HG03442 (cell line): ENCODE measurements at regions not wholly inside any gene's neighbourhood (a gene's known extent, or its start where the extent isn't known, plus 50 kb on each side); places are given as distances from the start of the nearest gene placed in this dataset.
"Not testable (repeated sequence)": the region's sequence is repeated elsewhere in the genome, so short reads cannot be mapped to it uniquely, and the experiment has no call there.

Experiments used
- ATAC-seq: cut with Tn5 transposase; IDR thresholded peaks from one replicate; pipeline ENCODE4 v1.9.1; 2021; ENCODE audit warnings: mild to moderate bottlenecking, moderate library complexity; ENCODE audit not compliant: unreplicated experiment

DNA sequence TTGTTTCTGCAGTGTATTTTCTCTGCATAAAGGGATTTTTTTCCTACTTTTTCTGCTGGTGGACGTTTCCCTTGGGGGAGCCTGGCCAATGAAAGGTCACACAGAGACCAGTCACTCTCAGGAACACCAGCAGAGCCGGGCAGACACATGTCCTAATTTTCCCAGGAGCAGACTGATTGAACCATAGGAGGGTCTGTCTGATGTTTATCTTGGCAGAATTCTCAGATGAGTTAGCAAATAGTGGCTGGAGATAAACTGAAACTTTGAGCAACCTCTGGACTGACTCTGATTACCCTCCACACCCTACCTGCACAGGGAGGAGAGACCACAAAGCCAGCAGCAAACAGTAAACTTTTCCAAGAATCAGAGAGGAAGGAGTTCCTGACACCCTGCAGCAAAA, 90.0 kb upstream of the PLGLB2 start:
- ATAC-seq, result not testable (repeated sequence)

DNA sequence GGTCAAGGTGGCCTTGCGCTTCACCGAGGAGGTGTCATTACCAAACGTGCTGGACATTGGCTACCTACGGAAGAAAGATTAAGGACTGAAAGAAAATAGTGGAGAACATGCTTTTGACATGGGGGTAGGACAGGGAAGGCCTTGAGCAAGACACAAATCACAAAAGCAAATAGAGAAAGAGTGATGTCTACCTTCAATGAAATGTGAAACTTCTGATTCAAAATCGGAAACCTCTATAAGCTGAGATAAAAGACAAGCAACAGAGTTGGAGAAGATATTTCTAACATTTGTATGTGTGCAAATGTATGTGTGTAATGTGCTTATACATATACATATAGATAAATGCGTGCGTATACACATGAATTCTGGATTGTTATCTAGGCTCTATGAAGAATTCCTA, 89.5 kb upstream of the PLGLB2 start:
- not testable (repeated sequence) for ATAC-seq

DNA sequence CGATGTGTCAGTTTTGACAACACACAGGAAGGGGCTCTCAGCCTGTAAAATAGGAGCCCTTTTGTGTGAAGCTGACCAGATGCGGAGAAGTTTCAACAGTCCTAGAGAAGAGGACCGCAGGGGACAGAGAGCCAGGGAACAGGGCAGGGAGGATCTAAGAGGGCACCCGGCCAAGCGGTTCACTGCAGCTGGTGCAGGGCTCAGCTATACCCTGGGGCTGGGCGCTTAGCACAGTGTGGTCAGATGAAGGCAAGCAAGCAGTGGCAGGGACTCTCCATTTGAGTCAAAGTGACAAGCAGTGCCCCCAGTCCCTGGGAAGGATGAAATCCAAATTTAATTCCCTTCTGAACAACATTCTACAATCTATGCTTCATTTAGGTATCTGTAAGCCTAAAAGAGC, 88.9 kb upstream of the PLGLB2 start:
- ATAC-seq, result not testable (repeated sequence)

DNA sequence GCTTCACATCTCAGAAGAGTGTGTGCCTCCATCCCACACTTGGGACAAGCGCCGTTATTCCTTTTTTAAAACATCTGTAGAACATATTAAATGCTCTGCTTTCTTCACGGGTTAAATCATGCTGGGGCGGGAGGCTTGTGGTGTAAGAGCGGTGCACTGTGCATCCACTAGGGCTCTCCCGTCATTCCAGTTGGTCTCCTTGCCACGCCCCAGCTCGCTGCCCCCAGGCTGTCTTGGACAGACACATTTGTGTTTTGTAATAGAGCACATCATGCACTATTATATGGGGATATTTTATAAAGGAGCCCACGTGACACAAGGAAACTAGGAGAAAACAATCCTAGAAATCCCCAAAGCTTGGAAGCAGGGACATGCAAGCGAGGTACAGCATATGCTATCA, 87.7 kb upstream of the PLGLB2 start:
- ATAC-seq, result not testable (repeated sequence)

DNA sequence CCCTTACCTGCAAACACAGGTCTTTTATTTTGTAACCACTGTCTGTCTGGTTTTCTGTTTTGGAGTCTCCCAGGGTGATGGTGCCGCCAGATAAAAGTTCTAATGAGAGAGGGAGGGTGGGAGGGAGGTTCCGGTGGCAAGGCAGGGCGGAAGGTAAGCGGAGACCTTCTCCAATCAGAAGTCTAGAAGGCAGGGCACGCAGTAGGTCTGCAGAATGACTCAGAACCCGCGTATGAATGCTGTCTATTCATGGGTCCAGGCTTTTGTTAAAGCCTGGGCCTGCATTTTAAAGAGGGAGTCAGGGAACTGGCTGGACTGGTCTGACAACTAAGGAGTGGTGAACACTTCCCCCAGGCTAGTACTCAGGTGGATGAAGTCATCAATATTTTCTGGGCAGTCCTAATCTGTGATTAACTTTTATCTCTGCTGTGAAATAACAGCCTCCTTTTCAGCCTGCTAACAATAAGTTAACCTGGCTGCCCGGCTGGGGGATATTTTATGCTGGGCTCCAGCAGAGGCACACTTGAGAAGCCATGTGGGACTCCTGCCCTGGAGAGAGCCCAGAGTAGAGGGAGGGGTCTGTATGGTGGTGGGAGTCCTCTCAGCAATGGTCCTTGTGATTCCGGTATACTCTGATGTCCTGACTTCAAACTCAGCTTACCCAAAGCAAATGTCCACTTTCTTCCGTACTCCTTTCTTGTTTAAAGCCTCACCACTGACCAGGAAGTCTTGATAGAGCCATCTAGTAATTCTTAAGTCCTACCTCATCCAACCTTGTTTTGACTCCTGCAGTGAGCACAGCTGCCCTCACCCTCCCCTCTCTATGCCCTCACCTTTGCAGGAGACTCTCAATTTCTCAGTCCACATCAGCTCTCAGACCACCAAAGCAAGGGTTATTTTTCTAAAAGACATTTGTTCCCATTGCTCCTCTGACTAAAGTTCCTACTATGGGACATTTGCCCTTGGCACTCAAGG, 85.3 kb upstream of the PLGLB2 start:
- not testable (repeated sequence) for ATAC-seq

DNA sequence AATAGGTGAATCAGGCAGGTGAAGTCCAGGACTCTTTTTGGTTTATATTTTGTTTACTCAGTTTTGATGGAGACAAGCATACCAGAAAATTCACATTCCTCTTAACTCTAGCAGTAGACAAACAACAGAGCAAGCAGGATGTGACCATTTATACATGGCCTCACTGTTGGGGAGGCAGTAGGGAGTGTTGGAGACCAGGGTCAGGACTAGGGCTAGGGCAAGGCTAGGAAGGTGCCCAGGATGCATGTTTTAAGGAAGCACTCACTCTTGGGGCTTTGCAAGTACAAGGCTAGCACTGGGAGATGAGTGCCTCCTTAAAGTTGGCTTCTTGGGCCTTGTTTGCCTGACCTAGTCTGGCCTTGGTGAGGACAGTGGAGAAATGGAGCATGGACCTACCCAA, 84.5 kb upstream of the PLGLB2 start:
- ATAC-seq, result not testable (repeated sequence)

DNA sequence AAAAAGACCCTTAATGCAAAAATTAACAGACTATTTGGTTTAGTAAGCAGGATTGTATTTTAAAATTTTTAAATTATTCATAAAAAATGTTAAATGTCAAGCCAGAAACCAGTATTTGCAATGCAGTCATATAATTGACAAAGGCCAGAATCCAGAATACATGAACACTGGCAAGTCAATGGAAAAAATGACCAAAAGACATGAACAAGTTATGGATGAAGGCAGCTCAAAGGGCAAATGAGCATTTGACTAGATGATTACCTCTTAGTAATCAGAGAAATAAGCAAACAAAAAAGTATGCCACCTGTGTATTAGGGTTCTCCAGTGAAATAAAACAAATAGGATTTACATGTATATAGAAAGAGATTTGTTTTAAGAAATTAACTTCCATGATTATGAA, 80.9 kb upstream of the PLGLB2 start:
- ATAC-seq, result not testable (repeated sequence)

DNA sequence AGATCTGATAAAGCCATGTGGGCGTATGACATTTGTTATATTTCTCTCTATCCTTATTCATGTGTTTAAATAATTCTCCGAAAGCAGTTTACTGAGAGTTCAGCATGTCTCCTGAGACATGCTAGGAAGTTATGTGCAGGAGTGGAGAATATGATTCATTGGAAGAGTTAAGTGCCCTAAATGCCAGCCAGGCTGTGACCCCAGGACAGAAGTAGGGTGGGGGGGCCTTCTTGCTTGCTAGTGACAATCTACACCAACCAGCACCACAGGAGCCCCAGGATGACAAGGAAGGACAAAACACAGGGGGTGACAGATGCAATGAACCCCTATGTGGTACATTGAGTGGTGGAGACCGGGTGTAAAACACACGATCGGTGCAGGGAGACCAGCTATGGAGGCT, 79.5 kb upstream of the PLGLB2 start:
- ATAC-seq, result not testable (repeated sequence)

DNA sequence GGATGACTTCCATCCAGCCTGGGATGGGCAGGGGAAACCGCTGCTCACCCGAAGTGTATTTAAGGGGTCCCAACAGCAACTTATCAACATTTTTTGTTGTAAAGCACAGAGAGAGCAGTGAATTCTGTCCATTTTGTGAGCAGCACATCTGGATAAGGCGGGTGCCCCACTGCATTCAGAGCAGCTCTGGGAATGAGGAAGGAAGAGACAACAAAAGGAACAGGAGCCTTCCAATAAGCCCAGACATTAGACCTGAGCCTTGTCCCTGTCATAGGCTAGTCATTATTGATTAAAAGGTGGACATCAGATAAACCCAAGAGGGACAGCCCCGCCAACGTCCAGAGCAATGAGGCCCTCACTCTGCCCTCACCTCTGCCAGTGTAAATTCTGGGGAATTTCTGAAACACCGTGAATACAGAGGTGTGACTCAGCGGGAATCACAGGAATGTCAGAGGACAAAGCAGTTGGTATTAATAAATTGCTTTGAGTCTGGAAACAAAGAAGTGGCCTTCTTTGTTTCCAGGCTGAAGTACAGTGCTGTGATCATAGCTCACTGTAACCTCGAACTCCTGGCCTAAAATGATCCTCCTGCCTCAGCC, 78.2 kb upstream of the PLGLB2 start:
- not testable (repeated sequence) for ATAC-seq

DNA sequence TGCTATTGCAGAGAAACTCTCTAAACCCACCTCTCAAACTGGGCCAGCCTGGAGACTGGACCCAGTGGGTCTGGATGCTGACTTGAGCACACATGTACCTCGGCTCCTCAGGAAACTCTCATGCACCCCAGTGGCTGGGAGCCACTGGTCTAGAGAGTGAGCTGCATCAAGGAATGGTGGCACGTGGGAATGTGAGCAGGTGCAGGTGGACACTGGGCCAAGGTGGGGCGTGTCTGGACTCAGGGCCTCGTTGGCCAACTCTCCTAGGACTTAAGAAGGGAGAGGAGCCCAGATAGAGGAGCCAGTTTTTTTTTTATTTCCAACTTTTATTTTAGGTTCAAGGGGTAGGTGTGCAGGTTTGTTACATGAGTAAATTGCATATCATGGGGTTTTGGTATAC, 75.5 kb upstream of the PLGLB2 start:
- not testable (repeated sequence) for ATAC-seq

DNA sequence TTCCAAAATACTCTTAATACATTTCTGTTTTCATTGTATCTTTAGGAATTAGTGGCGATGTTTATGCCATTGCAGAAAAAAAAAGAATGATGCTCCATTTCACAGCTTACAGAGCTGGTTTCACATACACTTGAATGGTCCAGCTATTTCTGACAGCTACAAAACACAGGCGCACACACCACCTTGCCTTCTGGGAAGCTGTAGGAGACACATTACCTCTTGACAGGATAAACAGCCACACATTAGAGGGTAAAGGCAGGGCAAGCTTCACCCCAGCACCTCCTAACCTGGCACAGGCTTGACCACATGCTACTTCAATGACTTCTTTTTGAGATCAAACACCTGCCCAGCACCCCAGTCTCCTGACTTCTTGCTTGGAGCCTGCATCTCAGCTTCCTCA, 73.2 kb upstream of the PLGLB2 start:
- not testable (repeated sequence) for ATAC-seq

DNA sequence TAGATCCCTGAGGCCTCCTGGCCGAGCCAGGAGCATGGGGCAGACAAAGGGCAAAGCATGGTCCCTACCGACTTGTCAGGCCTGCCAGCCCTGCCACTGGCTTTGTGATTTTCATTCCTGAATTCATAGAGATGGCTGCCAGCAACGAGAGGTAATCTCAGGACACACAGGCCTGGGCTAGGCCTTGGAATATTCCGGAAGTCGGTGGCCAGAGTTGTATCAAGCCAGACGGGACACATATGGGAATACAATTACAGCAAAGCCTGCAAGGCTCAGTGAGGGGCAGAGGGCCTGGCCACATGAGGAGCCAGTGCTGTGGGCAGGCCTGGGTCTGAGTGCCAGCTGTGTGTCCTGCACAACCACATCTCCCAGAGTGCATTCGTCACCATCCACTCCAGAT, 72.4 kb upstream of the PLGLB2 start:
- not testable (repeated sequence) for ATAC-seq

DNA sequence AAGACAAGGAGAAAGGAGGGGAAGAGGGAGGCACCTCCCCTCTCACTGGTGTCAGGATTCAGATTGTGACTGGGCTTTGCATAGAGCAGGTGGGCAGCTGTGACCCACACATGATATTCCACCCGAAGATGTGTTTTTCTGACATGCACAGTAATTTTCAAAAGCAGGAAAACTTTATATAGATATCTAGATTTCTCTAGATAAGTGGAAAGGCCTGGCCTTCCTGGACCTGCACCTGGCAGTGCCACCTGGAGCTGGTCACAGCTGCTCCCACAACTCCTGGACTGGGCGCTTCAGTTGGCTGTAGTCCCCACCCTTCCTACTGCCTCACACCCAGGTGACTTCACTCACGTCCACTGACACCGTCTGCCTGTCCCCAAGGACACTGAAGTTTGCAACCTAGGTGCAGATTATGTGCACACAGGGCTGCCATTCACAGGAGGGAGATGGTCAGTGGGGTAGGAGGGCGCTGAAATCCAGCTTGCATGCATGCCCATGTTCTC, 70.4 kb upstream of the PLGLB2 start:
- ATAC-seq, result not testable (repeated sequence)

DNA sequence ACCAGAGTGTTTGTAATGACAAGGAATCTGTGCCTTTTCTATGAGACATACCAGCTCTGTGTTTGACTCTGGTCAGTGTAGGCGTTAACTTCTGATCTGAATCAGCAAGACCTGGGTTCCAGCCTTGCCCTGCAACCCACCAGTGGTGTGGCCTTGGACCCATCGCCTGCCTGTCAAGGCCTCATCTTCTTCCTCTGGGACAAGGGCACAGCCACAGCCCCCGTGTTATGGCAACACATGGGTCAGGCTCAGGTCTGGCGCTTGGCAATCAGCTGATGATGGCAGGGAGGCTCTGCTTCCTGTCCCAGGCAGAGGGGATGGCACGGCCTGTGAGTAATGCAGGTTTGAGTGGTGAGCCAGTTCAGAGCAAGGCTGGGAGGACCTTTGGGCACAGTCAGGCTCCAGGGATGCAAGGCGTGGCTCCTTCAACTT, 69.1 kb upstream of the PLGLB2 start:
- not testable (repeated sequence) for ATAC-seq

DNA sequence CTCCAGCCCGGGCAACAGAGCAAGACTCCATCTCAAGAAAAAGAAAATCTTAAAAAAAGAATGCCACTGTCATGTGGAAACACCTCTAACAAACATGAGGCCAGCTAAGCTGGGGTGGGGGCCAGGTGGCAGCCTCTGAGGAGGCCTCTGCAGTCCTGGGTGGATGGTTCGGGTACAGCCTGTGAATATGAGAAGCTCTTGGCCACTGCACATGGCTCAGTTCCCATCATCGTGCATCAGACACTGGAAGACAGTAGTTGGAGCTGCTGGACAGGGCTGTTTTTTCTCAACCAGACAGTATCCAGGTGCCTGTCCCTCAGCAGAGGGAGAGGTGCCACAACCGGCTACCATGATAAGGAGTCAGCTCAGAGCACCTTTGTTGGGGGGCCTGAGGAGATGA, 67.9 kb upstream of the PLGLB2 start:
- not testable (repeated sequence) for ATAC-seq

DNA sequence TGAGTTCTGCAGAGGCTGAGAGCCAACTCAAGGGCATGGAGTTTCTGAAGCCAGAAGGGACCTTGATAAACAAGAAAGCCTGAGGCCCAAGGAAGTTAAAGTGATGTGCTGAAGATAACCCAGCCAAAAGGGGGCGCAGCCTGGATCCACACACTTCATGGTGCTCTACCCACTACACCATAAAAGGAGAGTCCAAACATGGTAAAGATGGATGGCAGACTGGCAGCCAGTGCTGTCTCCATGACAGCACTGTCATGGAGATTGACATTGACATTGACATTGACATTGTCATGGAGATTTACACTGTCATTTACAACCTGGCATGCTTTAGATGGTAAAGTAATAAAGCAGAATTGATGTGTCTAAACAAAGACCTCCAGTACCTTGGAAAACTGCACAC, 67.2 kb upstream of the PLGLB2 start:
- not testable (repeated sequence) for ATAC-seq

DNA sequence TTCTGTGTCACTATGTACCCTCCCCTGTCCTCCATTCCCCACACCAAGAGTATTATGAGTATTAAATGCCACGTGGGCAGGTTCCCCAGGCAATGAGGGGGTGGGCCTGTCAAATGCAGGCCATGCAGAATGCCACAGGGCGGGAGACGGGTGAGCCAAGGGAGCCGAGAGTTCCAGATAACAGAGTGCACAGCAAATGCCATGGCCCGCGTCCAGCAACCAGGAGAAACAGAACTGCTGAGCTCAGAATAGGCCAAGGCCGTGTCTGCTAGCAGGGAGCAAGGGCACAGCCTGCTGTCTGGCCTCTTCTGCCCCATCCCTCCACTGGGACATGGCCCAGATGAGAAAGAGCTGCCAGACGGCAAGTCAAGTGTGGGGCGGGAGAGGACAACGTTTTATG, 64.4 kb upstream of the PLGLB2 start:
- not testable (repeated sequence) for ATAC-seq

DNA sequence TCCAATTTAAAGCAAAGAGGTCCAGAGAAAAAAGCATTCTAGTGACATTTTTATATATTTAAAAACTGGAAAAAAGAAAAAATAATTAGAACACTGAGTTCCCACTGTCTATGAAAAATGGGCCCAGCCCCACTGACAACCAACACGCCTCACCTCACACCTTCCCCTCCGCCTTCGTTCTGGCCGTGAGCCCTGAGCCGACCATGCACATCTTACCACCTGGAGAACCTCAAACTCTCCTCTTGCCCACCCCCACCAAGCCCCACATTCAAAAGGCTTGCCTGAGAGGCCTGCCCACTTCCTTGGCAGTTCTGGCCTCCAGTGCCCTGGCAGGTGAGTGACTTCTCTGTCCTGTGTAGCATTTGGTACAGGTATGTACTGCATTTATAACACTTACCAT, 63.9 kb upstream of the PLGLB2 start:
- not testable (repeated sequence) for ATAC-seq

DNA sequence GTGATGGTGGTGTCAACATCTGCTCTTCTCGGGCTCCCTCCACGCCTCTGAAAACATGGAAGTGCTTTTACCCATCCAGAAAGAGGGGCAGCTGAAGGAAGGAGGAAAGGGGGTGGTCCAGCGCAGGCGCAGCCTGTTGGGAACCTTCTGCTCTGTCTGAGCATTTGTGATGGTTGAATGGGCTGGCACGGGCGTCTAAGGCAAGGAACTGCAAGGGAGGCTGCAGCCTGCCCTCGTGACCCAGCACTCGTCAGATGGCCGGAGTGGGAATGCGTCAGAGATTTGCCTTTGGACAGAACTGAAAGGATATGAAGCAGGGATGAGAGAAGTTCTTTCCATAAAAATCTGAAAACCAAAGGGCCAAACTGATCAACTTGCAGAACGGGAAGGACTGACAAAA, 62.3 kb upstream of the PLGLB2 start:
- ATAC-seq, result not testable (repeated sequence)

DNA sequence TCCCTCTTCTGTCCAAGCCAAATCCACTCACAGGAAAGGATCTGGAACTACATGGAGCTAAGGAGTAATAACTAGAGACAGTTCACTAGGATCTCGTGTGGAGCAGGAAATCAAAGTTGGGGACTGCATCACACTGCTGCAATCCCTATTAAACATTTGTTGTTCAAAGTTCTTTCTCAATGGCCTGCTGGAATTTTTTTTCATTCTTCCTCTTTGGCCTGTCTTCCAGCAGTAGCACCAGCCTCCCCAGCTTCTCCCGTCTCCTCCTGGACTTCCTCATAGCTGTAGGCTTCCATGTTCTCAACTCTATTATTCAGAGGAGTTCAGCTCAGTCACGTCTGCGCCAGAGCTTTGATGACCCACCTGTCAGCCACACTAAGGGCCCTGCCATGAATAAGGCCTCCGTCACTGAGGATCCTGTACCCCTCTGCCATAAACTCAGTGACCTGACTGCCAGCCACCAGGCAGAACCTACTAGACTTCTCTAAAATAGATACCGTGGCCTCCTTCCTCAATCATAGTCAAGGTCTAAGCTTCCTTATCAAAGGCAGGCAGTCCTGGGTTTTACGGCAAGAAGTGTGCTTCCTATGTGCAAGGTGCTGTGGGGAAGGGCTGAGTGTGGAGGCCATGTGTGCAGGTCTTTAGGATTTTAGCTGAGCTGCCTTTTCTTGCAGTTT, 60.9 kb upstream of the PLGLB2 start:
- ATAC-seq, result not testable (repeated sequence)

DNA sequence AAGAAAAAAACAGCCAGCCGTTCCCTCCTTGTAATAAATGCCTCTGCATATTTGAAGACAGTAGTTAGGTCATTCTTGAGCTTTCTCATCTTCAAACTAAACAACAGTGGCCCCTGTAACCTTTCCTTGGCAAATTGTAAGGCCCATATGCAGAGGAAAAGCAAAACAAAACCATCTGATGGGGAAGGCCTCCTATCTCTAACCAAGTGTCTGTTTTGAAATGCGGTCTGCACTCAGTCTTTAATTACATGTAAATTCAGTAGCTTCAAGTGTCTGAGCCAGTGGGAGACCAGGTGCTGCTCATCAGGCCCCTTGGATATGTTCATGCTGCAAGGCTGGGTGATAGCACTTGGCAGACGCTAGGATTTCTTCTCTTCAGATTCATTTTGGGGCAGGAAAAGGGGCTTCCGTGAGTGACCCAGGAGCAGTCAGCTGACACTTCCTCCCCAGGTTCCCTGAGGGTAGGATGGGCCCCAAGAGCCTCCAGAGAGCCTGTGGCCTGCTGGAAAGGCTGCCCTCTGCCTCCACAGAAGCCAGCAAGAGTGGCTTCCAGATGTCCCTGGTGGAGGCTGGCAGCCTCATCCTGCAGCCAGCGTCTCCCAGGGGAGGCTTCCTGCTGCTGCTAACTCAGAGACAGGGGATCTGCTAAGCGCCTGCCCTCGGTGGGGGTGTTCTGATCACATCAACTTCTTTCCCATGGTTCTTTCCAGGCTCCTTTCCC, 60.2 kb upstream of the PLGLB2 start:
- ATAC-seq, result not testable (repeated sequence)
